HCT116 (cell line): ENCODE measurements at regions not wholly inside any gene's neighbourhood (a gene's known extent, or its start where the extent isn't known, plus 50 kb on each side); places are given as distances from the start of the nearest gene placed in this dataset.

Experiments
- CTCF ChIP-seq, 3 experiments: fragments of 200-600 bp in 1 of 3; sonication (generic) in 1 of 3; IDR thresholded peaks in 2 of 3; conservative IDR thresholded peaks in 1 of 3; 2 replicates each; pipeline ENCODE4 v1.5.1; 2012 to 2017; ENCODE audit warnings: low read depth in 2 of 3, low read length in 2 of 3, antibody characterized with exemption in 1 of 3, borderline replicate concordance in 1 of 3, control low read depth in 1 of 3, mild to moderate bottlenecking in 1 of 3, mixed read lengths in 1 of 3, mixed run types in 1 of 3, moderate library complexity in 1 of 3; ENCODE audit not compliant: insufficient read depth in 1 of 3
- EZH2phosphoT487 ChIP-seq: fragments of 200-600 bp; IDR thresholded peaks from 2 replicates; pipeline ENCODE4 v1.6.1; 2018; ENCODE audit warnings: antibody characterized with exemption, borderline replicate concordance
- REST ChIP-seq: IDR thresholded peaks from 2 replicates; pipeline ENCODE4 v1.6.1; 2012; ENCODE audit warnings: low read depth

- TF ChIP-seq CTCF (IDR thresholded peaks at IDR 0.05 in 2 of 3, conservative IDR thresholded peaks at IDR 0.05 in 1 of 3; ENCODE audit: borderline replicate concordance in 1 of 3, insufficient read depth in 1 of 3, low read depth in 2 of 3, low read length in 2 of 3): no peak
- no peak for TF ChIP-seq REST
- no peak for TF ChIP-seq EZH2phosphoT487
These were observed 84.4 kb downstream of the CYRIA start for GRCh38 chr2:16581241-16581640.
